ENCODE measurements at regions not wholly inside any gene's neighbourhood (a gene's known extent, or its start where the extent isn't known, plus 50 kb on each side); places are given as distances from the start of the nearest gene placed in this dataset.
"Not testable (repeated sequence)": the region's sequence is repeated elsewhere in the genome, so short reads cannot be mapped to it uniquely, and the experiment has no call there.

- DNase-seq, result no peak
Observed at GRCh38 chr12:114616081-114616480, 67.9 kb downstream of the TBX3 start.

- no peak for DNase-seq
Observed at GRCh38 chr12:114614040-114614439, 69.9 kb downstream of the TBX3 start.

- no peak for DNase-seq
Observed at GRCh38 chr12:114612062-114612461, 71.9 kb downstream of the TBX3 start.

GRCh38 chr12:114611145-114612018 lies 72.6 kb downstream of the TBX3 start:
- DNase-seq, result no peak

GRCh38 chr12:114608509-114608908 lies 75.5 kb downstream of the TBX3 start:
- no peak for DNase-seq

- DNase-seq, result no peak
Observed at GRCh38 chr12:114605918-114606317, 78.1 kb downstream of the TBX3 start.

GRCh38 chr12:114604606-114605005 lies 79.4 kb downstream of the TBX3 start:
- DNase-seq, result no peak

GRCh38 chr12:114600584-114600983 lies 83.4 kb downstream of the TBX3 start:
- DNase-seq, result not testable (repeated sequence)

- DNase-seq, result no peak
Observed at GRCh38 chr12:114598111-114598510, 85.9 kb downstream of the TBX3 start.

GRCh38 chr12:114592946-114593345 lies 91.0 kb downstream of the TBX3 start:
- DNase-seq, result no peak

- no peak for DNase-seq
Observed at GRCh38 chr12:114588061-114588460, 95.9 kb downstream of the TBX3 start.

- no peak for DNase-seq
Observed at GRCh38 chr12:114580306-114580705, 103.7 kb downstream of the TBX3 start.

GRCh38 chr12:114579389-114579788 lies 104.6 kb downstream of the TBX3 start:
- DNase-seq, result no peak

- no peak for DNase-seq
Observed at GRCh38 chr12:114562654-114563053, 121.3 kb downstream of the TBX3 start.

- DNase-seq, result no peak
Observed at GRCh38 chr12:114555451-114555850, 128.5 kb downstream of the TBX3 start.

- DNase-seq, result no peak
Observed at GRCh38 chr12:114547636-114548035, 136.3 kb downstream of the TBX3 start.

- no peak for DNase-seq
Observed at GRCh38 chr12:114530417-114530816, 124.5 kb upstream of the TBX5 start.

GRCh38 chr12:114529966-114530365 lies 124.0 kb upstream of the TBX5 start:
- no peak for DNase-seq

GRCh38 chr12:114528766-114529165 lies 122.8 kb upstream of the TBX5 start:
- no peak for DNase-seq

GRCh38 chr12:114521160-114521559 lies 115.2 kb upstream of the TBX5 start:
- not testable (repeated sequence) for DNase-seq

GRCh38 chr12:114512351-114512750 lies 106.4 kb upstream of the TBX5 start:
- DNase-seq, result no peak

GRCh38 chr12:114508529-114509129 lies 102.7 kb upstream of the TBX5 start:
- peak; percentile 82 for DNase-seq

- DNase-seq, result no peak
Observed at GRCh38 chr12:114506651-114507050, 100.7 kb upstream of the TBX5 start.

GRCh38 chr12:114504311-114504710 lies 98.4 kb upstream of the TBX5 start:
- no peak for DNase-seq

GRCh38 chr12:114501474-114501807 lies 95.5 kb upstream of the TBX5 start:
- no peak for DNase-seq
